Ishikawa (cell line): ENCODE measurements at regions not wholly inside any gene's neighbourhood (a gene's known extent, or its start where the extent isn't known, plus 50 kb on each side); places are given as distances from the start of the nearest gene placed in this dataset.

Source experiments
- CEBPB ChIP-seq: IDR thresholded peaks from 2 replicates; pipeline ENCODE4 v1.6.1; 2012
- CREB1 ChIP-seq: IDR thresholded peaks from 2 replicates; pipeline ENCODE4 v1.6.1; 2012; ENCODE audit warnings: low read depth
- EGR1 ChIP-seq: IDR thresholded peaks from 2 replicates; pipeline ENCODE4 v1.6.1; 2012
- EP300 ChIP-seq: IDR thresholded peaks from 2 replicates; pipeline ENCODE4 v1.6.1; 2012; ENCODE audit warnings: borderline replicate concordance
- FOXM1 ChIP-seq: IDR thresholded peaks from 2 replicates; pipeline ENCODE4 v1.6.1; 2012; ENCODE audit warnings: low read depth, borderline replicate concordance
- MAX ChIP-seq: IDR thresholded peaks from 2 replicates; pipeline ENCODE4 v1.6.1; 2012
- NFIC ChIP-seq: IDR thresholded peaks from 2 replicates; pipeline ENCODE4 v1.6.1; 2012
- RAD21 ChIP-seq: IDR thresholded peaks from 2 replicates; pipeline ENCODE4 v1.6.1; 2012; ENCODE audit warnings: low read depth
- REST ChIP-seq: IDR thresholded peaks from 2 replicates; pipeline ENCODE4 v1.6.1; 2012; ENCODE audit warnings: low read depth, mild to moderate bottlenecking
- TAF1 ChIP-seq: IDR thresholded peaks from 2 replicates; pipeline ENCODE4 v1.6.1; 2012; ENCODE audit warnings: low read depth, mild to moderate bottlenecking
- TCF12 ChIP-seq: IDR thresholded peaks from 2 replicates; pipeline ENCODE4 v1.6.1; 2012; ENCODE audit warnings: low read depth
- TEAD4 ChIP-seq: IDR thresholded peaks from 2 replicates; pipeline ENCODE4 v1.6.1; 2012
- USF1 ChIP-seq: IDR thresholded peaks from 2 replicates; pipeline ENCODE4 v1.6.1; 2012
- YY1 ChIP-seq: IDR thresholded peaks from 2 replicates; pipeline ENCODE4 v1.6.1; 2012; ENCODE audit warnings: low read depth
- ZBTB7A ChIP-seq: IDR thresholded peaks from 2 replicates; pipeline ENCODE4 v1.6.1; 2012; ENCODE audit warnings: low read depth

- no peak for TF ChIP-seq RAD21
- TF ChIP-seq YY1, result no peak
- TF ChIP-seq MAX, result no peak
- no peak for TF ChIP-seq TEAD4
- TF ChIP-seq ZBTB7A, result no peak
- TF ChIP-seq EGR1, result no peak
- no peak for TF ChIP-seq TAF1
- no peak for TF ChIP-seq FOXM1
- no peak for TF ChIP-seq USF1
- TF ChIP-seq TCF12, result no peak
- TF ChIP-seq CEBPB, result no peak
- TF ChIP-seq NFIC, result no peak
- no peak for TF ChIP-seq REST
- no peak for TF ChIP-seq EP300
- no peak for TF ChIP-seq CREB1
Measured at GRCh38 chr14:57091030-57091608, 177.6 kb downstream of the EXOC5 start.

GRCh38 chr14:57089901-57090300 lies 178.8 kb downstream of the EXOC5 start:
- TF ChIP-seq TAF1, result no peak
- TF ChIP-seq TEAD4, result no peak
- TF ChIP-seq YY1, result no peak
- TF ChIP-seq CEBPB, result no peak
- no peak for TF ChIP-seq MAX
- TF ChIP-seq ZBTB7A, result no peak
- TF ChIP-seq REST, result no peak
- TF ChIP-seq EP300, result no peak
- TF ChIP-seq TCF12, result no peak

- no peak for TF ChIP-seq TEAD4
- TF ChIP-seq CREB1, result no peak
- no peak for TF ChIP-seq FOXM1
- no peak for TF ChIP-seq EP300
- TF ChIP-seq TAF1, result no peak
- no peak for TF ChIP-seq MAX
- TF ChIP-seq RAD21, result no peak
- TF ChIP-seq EGR1, result no peak
- TF ChIP-seq TCF12, result no peak
- TF ChIP-seq CEBPB, result no peak
- no peak for TF ChIP-seq ZBTB7A
- no peak for TF ChIP-seq NFIC
- no peak for TF ChIP-seq REST
- no peak for TF ChIP-seq YY1
- no peak for TF ChIP-seq USF1
Measured at GRCh38 chr14:57087841-57088240, 180.9 kb downstream of the EXOC5 start.

- TF ChIP-seq TEAD4, result no peak
Measured at GRCh38 chr14:57086271-57087162, 182.2 kb downstream of the EXOC5 start.
